HG03521 (cell line): ENCODE measurements at regions not wholly inside any gene's neighbourhood (a gene's known extent, or its start where the extent isn't known, plus 50 kb on each side); places are given as distances from the start of the nearest gene placed in this dataset.

Experiments
- ATAC-seq: cut with Tn5 transposase; IDR thresholded peaks from one replicate; pipeline ENCODE4 v1.9.1; 2021; ENCODE audit warnings: mild to moderate bottlenecking, moderate library complexity; ENCODE audit not compliant: unreplicated experiment

DNA sequence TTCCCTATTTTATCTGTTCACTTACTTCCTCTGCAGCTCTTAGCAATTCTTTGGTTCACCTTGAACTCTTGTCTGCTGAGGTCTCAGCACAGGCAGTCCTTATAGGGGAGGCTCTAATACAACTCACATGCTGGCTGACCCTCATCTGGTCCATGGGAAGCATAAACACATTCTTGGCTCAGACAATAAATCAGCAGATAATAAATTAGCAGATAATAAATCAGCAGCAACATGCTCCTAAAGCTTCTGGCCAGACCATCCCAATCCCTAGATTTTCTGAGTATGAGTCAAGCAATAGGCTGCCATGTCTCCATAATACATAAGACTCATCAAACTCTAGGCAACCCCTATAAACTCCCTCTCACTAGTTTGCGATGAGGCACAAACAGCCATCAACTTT lies 208.6 kb upstream of the STEAP4 start:
- ATAC-seq, result no peak

DNA sequence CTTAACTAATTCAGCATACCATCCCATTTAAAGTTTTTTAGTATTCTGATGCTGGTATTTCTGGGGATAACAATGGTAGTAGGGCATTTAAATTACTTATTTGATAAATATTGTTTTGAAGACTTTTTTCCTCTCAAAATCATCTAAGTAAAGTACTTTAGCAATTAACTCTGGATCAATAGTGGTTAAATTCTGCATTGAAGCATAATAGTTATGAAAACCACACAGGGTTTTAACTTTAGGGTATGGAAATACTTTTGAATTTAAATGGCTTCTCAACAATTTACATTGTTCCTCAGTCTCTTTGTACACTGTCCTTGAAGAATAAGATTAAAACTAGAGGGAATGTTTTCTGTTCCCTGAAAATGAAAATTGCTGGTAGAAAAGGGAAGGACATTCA lies 202.6 kb upstream of the STEAP4 start:
- ATAC-seq, result no peak

- ATAC-seq, result no peak
Observed at GRCh38 chr7:88500131-88500530, 193.4 kb upstream of the STEAP4 start.

DNA sequence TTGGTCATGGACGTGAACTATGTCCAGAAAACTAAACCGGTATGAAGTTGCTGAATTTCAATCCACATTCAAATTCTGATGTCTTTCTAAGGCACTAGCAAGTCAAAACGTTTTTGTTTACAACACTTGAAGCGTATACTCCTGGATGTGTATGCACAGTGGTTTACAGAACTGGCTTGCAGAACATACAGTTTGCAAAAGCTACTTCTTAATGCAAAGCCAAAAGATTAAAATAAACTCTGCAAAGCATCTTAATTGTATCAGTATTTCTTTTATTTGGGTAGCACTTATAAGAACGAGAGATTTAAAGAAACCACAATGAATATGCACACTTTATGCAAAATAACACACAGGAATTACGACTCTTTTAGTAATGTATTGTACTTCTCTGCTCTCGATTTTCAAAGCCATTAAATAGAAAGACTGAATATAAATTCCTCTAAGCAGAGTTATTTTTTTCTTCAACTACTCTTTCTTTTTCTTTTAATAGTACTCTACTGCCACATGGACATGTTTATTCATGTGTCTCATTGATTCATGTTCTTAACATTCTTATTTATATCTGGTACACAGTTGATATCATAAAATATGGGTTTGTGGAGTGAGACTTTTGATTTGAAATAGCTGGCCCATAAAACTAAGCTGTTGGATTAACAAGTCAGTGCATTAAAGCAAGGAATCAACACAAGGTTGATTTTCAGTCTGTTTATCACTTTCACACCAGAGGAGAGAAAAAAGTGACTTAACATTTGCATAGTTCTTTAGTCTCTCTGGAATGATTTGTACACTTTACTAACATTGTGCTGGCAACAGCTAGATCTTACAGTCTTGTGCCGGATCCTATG lies 189.4 kb upstream of the STEAP4 start:
- no peak for ATAC-seq

DNA sequence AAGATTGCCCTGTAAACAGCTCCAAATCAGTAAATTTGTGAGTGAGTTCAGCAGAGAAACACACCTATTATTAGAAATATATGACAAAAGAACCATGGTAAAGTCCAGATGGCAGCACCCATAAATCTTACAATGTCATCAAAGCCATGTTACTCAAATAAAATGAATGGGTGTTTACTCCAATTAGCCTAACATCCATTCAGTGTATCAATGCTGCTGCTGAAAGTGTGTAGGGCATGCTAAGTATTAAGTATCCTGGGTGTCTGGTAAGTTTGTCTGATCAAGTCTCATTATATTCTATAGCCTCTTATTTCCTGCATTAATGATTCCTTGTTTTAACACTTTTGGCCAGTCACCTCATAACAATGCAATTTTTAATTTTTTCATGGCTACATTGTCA lies 185.5 kb upstream of the STEAP4 start:
- ATAC-seq, result no peak

DNA sequence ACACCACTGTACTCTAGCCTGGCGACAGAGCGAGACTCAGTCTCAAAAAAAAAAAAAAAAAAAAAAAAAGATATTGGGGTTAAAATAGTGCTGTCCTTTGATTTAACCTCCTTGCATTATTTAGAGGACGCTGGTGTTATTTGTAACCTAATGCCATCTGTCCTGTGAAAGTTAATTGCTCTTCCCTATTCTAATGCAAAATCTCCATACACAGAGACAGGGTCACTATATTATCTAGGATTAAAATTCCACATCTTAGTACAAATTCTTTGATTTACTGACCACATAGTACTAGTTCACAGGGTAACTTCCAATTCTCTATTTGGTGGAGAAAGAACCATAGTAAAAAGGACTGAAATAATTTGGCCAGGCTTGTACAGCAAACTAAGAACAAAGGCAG lies 184.2 kb upstream of the STEAP4 start:
- no peak for ATAC-seq

DNA sequence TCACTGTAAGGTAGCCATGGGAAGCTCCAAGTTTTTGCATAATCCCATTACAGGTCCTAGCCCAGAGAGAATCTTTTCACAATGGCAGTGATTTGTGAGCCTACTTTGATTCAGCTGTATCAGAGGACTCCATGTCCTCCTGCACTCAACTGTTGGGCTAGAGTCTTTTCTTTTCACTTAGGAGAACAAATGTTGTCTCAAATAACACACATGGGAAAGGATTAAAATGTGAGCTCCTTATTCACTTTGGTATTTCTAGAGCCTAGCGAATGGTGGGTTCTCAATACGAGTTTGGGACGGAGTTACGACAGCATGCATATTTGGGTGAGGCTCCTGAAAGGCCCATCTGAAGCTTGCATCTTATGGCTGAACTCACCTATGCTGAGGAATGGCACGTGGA lies 183.5 kb upstream of the STEAP4 start:
- no peak for ATAC-seq

DNA sequence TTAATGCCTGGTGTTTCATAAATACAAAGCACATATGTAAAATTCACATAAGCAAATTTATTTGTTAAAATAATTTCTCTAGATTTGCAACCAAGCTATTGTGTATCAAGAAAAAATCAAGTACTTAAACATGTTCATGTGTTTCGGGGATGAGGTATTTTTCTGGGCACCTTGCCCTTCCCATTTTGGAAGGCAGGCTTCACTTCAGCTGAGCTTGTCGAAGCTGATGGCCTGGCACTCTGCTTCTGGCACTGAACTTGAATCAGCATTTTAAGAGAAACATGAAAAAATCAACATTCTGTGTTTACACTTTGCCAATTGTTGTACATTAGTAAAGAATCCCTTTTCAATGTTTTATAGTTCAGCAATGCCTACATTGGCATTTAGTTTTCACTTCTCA lies 179.1 kb upstream of the STEAP4 start:
- ATAC-seq, result no peak

- no peak for ATAC-seq
Observed at GRCh38 chr7:88484551-88484950, 177.9 kb upstream of the STEAP4 start.

DNA sequence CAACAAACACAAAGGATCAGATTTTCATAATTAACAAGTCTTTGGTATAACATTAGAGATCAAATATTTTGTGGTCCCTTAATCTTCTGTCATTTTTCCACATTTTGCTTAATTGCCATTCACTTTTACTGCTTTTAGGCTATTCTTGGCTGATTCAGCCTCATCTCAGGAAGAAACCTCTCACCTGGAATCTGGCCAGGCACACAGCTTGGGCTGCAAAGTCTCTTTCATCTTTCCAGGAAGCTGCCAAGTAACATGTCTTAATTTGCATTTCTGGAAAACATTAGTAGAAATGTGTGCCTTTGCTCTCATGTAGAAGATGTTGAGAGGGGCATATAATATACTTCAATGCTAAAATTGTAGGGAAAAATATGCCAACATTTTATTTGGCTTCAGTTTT lies 174.2 kb upstream of the STEAP4 start:
- ATAC-seq, result no peak

- no peak for ATAC-seq
Observed at GRCh38 chr7:88480271-88480670, 173.6 kb upstream of the STEAP4 start.

- no peak for ATAC-seq
Observed at GRCh38 chr7:88477976-88478375, 171.3 kb upstream of the STEAP4 start.

GRCh38 chr7:88465600-88465999 lies 158.9 kb upstream of the STEAP4 start:
- ATAC-seq, result no peak

GRCh38 chr7:88462799-88463198 lies 156.1 kb upstream of the STEAP4 start:
- ATAC-seq, result no peak

DNA sequence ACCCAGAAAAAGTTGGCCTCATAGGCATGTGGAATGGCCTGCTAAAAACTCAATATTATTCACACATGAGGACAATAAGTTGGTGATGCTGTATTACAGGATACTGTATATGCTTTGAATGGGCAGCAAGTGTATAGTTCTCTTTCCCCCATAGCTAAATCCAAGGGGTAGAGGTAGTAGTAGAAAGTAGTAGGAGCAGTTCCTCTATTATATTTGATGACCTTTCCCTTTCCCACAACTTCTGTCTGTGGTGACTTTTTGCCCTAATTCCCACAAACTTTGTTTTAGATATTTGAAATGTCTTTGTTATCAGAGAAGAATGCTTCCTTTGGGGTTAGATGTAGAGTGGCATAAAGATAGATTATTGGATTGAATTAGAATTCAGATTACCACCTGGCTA lies 154.0 kb upstream of the STEAP4 start:
- ATAC-seq, result no peak

DNA sequence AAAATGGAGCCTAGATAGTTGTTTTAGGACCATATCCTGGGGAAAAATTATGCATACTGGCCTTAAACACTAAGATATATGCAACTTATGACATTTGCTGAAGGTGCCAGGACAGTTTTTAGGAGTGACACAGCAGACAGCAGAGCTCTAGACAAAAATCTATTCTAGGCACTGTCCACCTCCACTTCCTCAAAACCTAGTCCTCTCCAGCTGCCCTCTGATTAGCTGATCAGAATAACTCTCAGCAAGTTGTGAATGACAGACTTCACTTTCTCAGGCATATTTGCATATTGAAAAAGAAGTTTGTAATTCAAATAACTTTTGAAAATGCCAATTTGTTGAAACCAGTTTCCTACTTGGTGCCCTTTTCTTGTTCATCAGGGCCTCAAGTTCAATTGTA lies 152.3 kb upstream of the STEAP4 start:
- ATAC-seq, result no peak

GRCh38 chr7:88458279-88458678 lies 151.6 kb upstream of the STEAP4 start:
- ATAC-seq, result no peak

DNA sequence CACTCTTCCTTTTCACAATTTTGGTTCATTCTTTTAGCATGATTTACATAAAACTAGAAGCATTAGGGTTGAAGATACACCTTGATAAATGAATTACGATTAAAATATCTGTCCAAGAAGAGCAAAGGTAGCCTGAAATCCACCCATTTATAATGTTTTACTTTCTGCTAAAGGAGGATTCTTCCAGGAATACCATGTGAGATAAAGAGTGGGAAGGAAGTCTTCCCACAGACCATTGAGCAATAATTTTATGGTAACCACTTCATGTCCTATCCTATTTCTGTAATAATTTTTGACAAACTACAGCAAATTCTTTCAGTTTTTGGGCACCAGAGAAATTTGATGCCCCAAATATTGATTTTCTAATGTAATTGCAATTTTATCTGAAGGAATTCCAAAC lies 150.6 kb upstream of the STEAP4 start:
- ATAC-seq, result no peak

DNA sequence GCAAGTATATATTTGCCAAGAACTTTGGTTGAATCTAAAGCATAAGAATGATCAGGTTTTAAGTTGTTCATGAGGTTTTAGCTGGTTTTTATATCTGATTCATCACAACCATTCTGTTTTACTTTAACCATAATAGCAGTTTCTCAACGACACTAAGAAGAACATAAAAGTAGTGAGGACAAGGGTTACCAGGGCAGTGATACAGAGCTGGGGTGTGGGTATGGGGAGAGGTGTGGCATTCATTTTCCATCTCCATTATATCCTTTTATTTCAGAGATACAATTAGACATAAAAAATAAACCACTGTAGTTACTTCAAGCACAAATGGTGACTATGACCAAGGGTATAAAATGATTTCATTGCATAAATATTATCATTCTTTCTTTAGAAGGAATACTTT lies 149.8 kb upstream of the STEAP4 start:
- no peak for ATAC-seq

DNA sequence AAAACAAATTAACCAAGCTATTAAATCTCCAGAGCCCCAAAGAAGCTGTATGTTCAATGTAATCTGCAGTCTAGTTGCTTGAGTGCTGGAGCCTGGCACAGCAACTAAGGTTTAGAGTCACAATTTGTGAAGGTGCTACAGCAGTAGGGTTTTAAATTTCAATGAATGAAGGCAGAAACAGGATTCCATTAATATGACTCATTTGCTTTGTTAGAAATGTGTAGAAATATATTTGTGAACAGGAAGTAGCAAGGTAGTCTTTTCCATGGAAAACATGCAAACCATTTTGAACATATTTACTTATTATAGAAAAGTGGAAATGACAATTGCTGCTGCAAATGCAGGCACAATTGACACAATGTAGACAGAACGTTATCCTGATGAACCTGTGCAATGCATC lies 149.0 kb upstream of the STEAP4 start:
- ATAC-seq, result no peak

DNA sequence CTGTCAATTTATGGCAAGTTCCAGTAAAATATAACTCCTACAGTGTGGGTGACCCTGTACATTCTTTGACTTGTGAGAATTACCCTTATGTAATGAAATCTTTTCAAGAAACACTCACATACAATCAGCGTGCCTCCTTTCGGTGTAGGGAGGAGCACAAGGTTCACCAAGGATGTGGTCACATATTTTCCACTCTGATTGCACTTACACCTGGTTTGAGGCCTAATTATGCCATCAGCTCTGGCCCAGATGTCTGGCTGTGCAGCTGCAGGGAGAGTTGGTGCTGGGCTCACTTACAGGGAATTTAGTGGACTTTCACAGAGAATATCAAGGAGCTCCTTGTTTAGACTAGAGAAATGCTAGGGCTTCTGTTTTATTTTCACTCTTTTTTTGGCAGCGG lies 146.0 kb upstream of the STEAP4 start:
- no peak for ATAC-seq

DNA sequence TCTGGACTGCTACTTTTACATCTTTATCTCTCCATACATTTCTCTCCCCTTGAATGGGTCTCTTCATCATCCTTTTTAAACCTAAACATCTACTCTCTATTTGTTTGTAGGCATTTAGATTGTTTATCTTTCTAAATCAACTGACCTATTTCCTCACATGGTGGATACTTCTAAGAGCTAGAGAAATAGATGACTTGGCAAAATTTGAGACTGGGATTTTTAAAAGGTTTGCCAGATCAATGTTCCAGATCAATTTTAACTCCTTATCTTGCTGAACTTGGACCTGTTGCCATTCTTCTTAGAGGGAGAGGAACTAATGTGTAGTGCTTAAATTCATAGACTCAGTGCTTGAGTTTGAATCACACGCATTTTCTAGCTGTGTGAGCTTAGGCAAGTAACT lies 144.2 kb upstream of the STEAP4 start:
- no peak for ATAC-seq

GRCh38 chr7:88449410-88449809 lies 142.7 kb upstream of the STEAP4 start:
- ATAC-seq, result no peak
